RWPE1 (cell line): ENCODE measurements at regions not wholly inside any gene's neighbourhood (a gene's known extent, or its start where the extent isn't known, plus 50 kb on each side); places are given as distances from the start of the nearest gene placed in this dataset.

Source experiments
- CTCF ChIA-PET: fragments of 350-600 bp; sonication (Branson Sonifier 250); formaldehyde crosslinking; extraction: SDS; loops from one replicate; lab custom pipeline; 2021; lab: Yijun Ruan, JAX
- POLR2A ChIA-PET: fragments of 400-600 bp; formaldehyde crosslinking; extraction: SDS; loops from one replicate; lab custom pipeline; 2020; ENCODE audit warnings: antibody characterized with exemption; ENCODE audit not compliant: low non-redundant PET; lab: Yijun Ruan, JAX
- DNase-seq: peaks from one replicate; pipeline ENCODE4 v3.0.0; 2012; ENCODE audit warnings: low spot score
- H3K27ac ChIP-seq: fragments of 450-650 bp; 2 replicates; pipeline ENCODE4 v1.5.1; 2017
- TF ChIP-seq, protein P1 (sequence below): fragments of 450-650 bp; conservative IDR thresholded peaks from 2 replicates; pipeline ENCODE4 v1.5.1; 2017; ENCODE audit warnings: low read depth, mild to moderate bottlenecking

DNA sequence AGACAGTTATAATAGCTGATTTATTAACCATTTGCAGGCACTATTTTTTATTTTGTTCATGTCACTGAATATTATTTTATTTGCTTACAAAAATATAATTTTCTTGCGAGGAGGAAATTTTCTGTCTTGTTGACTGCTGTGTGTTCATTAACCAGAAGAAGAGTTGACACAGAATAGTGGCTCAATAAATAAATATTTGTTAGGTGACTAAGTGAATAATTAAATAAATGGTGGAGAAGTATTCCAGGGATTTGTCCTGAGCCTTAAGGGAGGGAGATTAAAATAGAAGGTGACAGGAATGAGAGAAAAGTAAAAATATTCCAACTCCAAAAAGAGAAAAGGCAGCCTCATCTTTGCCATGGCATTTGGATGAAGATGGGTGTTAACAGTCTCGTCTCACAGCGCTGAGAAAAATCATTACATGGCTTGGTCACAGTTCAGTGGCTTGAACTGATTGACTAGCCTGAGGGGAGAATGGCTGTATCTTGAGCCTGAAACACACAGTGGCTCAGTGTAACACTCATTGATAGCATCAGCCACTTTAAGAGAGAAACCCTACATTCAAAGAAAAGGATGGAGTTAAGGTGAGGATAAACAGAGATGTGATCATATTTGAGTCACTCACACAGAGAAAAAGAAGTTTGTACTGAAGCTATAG lies 449.9 kb upstream of the NAALADL2 start:
- TF ChIP-seq, protein P1, sequence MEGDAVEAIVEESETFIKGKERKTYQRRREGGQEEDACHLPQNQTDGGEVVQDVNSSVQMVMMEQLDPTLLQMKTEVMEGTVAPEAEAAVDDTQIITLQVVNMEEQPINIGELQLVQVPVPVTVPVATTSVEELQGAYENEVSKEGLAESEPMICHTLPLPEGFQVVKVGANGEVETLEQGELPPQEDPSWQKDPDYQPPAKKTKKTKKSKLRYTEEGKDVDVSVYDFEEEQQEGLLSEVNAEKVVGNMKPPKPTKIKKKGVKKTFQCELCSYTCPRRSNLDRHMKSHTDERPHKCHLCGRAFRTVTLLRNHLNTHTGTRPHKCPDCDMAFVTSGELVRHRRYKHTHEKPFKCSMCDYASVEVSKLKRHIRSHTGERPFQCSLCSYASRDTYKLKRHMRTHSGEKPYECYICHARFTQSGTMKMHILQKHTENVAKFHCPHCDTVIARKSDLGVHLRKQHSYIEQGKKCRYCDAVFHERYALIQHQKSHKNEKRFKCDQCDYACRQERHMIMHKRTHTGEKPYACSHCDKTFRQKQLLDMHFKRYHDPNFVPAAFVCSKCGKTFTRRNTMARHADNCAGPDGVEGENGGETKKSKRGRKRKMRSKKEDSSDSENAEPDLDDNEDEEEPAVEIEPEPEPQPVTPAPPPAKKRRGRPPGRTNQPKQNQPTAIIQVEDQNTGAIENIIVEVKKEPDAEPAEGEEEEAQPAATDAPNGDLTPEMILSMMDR, result no peak
- CTCF ChIA-PET, result no interaction called here
- POLR2A ChIA-PET, result no interaction called here
- no peak overlapping the region for H3K27ac ChIP-seq
- no peak for DNase-seq

DNA sequence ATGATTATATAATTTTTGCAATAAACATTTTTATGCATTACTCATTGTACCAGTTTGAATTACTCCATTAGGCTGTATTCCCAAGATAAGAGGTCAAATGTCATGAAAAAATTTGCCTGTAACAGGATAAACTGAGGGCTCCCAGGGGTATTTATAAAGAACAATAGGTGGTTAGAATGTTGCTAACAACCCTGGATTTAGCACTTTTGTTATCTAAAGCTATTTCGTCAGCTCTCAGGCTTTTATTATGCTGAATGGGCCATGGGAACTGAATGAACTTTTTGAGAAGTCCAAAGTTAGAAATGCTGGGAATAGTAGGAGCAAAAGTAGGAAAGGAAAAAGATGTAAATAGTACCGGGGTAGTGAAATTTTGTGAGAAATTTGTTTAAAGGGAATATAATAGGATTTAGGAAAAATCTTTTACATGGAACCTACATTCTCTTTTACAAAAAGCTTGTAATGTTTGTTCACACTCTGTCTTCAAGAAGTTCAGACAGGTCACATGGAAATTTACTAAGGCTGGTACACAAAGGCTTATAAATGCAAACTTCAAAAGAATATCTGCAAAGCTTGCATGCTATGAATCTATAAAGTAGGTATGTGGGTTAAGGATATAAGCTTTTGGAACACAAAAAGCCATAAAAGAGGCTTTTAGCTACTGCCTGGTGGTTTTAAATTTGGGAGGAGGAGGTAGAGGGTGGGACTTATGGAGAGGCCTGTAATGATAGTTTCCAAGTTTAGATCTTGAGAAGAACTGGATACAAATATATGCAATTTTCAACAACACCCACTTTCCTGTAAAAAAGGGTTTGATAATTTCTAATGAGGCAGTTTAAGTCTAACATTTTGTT lies 445.8 kb upstream of the NAALADL2 start:
- TF ChIP-seq, protein P1, result no peak
- POLR2A ChIA-PET, result no interaction called here
- H3K27ac ChIP-seq, result no peak overlapping the region
- no peak for DNase-seq
- CTCF ChIA-PET, result no interaction called here

DNA sequence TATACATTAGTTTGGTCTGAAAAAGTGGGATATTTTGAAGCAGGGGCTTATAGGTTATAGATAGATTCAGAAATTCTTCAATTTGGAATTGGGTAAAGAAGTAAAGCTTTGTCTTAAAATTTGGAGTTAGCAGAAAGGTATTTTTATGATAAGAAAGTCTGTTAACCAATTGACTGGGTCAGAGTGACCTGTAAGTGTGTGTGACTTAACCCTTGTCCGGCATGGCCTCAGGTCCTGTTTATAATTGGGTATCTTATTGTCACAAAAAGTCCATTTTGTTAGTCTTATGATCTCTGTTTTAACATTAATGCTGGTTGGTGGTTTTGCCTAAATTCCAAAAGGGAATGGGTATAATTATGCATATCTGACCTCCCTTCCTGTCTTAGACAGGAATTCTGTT lies 444.2 kb upstream of the NAALADL2 start:
- no peak for DNase-seq
- TF ChIP-seq, protein P1, result no peak
- ChIA-PET CTCF (no interaction called here), POLR2A (no interaction called here)
- no peak overlapping the region for H3K27ac ChIP-seq

DNA sequence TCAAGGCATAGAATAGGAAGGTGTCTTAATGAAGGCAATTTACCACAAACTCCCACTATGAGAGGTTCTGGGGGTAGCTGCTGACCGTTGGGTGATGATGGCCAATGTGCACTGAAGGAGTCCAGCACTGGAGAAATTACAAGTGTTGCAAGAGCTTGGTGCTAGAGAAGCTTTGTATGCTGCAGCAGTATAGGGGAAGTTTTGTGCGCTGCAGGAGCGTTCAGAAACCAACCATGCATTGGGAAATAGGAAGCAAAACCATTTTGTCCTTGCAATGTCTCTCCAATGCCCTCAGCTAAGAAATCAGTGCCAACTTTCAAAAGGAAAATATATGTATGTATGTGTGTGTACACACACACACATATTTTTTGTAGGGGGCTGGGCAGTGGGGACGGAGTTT lies 441.6 kb upstream of the NAALADL2 start:
- H3K27ac ChIP-seq, result no peak overlapping the region
- TF ChIP-seq, protein P1, result no peak
- ChIA-PET POLR2A (no interaction called here), CTCF (no interaction called here)
- DNase-seq, result no peak

DNA sequence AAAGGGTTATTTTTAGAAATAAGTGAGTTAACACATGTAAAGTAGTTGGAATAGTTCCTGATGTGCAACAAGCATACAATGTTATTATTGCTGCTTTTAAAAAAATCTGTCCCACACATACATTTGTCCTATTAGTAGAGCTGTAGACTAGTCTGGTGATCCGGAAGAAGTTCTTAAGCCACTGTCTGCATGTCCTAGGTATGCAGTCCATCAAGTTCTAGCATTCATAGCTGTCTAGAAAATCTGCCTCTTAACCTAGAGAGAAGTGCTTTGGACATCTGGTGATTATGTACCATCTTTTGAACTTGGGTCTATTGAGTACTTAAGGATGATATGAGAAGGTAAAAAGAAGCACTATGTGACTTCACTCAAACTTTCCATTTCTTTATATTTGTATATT lies 439.9 kb upstream of the NAALADL2 start:
- no peak overlapping the region for H3K27ac ChIP-seq
- no peak for DNase-seq
- TF ChIP-seq, protein P1, result no peak
- POLR2A ChIA-PET, result no interaction called here
- CTCF ChIA-PET, result no interaction called here

DNA sequence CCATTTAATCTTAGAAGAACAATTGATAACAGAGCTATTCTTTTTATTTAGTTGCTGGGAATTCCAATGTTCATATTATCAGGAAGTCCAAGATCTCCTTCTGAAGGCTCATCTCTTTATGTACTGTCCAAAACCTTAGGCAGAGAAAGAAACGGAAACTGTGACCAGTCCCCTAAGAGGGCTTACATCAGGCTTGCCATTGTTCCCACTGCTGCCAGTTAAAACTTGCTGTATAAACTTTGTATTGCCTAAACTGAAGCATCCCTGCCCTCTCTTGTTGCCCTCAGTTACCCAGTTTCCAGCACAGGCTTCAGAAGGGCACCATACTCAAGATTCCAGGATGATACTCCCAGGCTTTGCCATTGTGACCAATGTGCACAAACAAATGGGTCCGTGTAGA lies 435.2 kb upstream of the NAALADL2 start:
- ChIA-PET POLR2A (no interaction called here), CTCF (no interaction called here)
- no peak overlapping the region for H3K27ac ChIP-seq
- TF ChIP-seq, protein P1, result no peak
- DNase-seq, result no peak
